GM18520 (cell line): ENCODE measurements at regions not wholly inside any gene's neighbourhood (a gene's known extent, or its start where the extent isn't known, plus 50 kb on each side); places are given as distances from the start of the nearest gene placed in this dataset.
"Not testable (repeated sequence)": the region's sequence is repeated elsewhere in the genome, so short reads cannot be mapped to it uniquely, and the experiment has no call there.

Experiments used
- ATAC-seq: cut with Tn5 transposase; IDR thresholded peaks from one replicate; pipeline ENCODE4 v1.9.1; 2021; ENCODE audit not compliant: unreplicated experiment

- ATAC-seq, result not testable (repeated sequence)
Observed at GRCh38 chr6:66258731-66259487, 551.9 kb upstream of the EYS start.

- ATAC-seq, result no peak
Observed at GRCh38 chr6:66245231-66245630, 538.2 kb upstream of the EYS start.

- no peak for ATAC-seq
Observed at GRCh38 chr6:66238851-66239250, 531.8 kb upstream of the EYS start.

GRCh38 chr6:66232890-66233289 is 525.9 kb upstream of the EYS start:
- ATAC-seq, result no peak

DNA sequence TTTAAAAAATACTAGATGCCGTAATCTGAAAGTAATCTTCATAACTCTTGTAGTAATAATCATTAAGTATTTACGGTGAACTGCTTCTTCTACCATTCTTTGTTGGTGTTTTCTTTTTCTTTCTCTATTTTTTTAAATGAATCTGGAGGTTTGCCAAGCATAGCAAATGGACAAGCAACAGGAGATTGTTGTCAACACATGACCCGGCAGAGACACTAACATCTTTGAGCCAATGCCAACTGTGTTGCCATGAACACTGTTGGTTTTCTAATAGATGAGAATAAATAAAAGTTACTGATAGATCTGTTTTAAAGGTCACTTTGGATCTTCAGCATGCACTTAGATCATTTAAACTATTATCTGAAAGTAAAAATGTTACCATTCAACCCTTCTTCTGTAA is 523.6 kb upstream of the EYS start:
- no peak for ATAC-seq

DNA sequence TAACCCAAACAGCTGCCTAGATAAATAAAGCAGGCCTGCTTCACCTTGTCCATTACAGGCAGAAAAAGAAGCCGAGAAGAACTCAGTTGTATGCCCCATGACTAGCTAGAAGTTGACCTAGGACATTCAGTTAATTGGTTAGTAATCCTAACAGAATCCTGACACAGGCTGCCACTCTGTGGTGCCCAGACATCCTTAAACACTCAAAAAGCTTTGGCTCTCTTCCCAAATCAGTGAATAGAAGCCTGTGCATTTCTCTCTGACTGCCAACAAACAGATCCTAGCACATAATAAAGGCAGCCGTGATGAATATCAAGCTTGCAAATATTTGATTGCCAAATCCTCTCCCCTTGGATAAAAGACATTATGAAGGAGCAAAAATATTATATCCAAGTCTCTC is 519.1 kb upstream of the EYS start:
- ATAC-seq, result no peak

- ATAC-seq, result no peak
Observed at GRCh38 chr6:66210964-66211363, 503.9 kb upstream of the EYS start.

DNA sequence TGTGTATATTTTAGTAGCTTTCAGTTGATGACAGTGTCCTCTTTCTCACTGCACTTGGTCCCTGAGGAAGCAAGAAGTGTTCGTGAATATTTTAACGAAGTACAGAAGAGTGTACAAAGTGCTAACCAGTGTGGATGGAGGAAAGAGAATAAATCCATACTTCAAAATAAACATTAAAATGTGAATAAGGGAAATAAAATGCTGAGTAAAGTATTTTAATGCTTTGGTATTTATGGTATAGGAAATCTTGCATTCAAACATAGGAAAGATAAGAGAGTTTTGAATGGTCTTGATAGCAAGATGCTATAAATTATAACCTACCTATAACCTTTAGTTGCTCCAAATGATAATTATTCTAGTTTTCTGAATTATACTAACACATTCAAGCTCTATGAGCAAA is 493.4 kb upstream of the EYS start:
- no peak for ATAC-seq

DNA sequence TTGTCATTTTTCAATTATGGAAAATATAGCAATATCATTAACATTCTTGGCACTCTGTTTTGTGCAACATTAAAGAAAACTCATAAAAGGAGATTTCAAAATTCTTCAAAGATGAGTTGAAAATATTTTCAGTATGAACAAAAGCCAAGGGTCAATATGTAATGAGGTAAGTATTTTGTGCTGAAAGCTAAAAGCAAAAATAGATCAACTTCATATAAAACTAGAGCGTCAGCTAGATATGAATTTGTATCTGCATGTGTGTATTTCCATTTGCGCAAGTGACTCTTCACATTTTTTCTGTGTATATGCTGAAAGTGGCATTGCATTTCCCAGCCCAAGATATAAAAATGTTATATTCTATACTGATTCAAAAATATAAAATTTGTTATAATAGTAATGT is 492.1 kb upstream of the EYS start:
- no peak for ATAC-seq

GRCh38 chr6:66198062-66198624 is 491.1 kb upstream of the EYS start:
- no peak for ATAC-seq

DNA sequence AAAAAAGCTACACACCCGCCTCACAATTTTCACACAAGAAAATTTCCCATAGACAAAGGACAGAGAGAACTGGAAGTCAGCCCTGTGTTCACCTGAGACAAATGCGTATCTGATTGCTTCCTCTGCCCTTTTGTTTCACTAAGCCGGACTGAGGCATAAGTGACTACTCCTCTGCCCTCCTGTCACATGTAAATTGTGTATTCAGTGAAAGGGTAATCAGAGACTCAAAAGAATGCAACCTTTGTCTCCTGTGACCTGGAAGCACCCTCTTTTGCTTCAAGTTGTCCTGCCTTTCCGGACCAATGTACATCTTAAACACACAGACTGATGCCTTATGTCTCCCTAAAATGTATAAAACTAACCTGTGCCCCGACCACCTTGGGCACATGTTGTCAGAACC is 483.8 kb upstream of the EYS start:
- ATAC-seq, result no peak

GRCh38 chr6:66189915-66190314 is 482.9 kb upstream of the EYS start:
- ATAC-seq, result no peak

GRCh38 chr6:66186756-66187155 is 479.7 kb upstream of the EYS start:
- no peak for ATAC-seq

- no peak for ATAC-seq
Observed at GRCh38 chr6:66184091-66184490, 477.1 kb upstream of the EYS start.

DNA sequence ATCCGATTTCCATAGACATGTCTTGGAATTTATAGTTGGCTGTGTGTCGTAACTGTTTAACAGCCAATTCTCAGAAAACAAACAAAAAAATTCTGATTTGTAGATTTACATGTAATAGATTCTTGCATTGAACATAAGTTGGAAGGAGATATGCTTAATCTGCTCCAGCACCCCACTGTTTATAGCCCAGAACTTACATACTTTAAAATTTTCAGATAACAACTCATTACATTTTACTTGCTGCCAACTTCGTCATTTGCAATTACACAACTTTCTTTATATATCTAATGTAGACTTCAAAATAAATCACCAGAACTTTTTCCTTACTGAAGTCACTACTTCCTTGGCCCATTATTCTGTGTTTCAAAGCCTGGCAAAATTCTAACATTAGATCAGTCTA is 472.3 kb upstream of the EYS start:
- no peak for ATAC-seq

- no peak for ATAC-seq
Observed at GRCh38 chr6:66173587-66173986, 466.6 kb upstream of the EYS start.

DNA sequence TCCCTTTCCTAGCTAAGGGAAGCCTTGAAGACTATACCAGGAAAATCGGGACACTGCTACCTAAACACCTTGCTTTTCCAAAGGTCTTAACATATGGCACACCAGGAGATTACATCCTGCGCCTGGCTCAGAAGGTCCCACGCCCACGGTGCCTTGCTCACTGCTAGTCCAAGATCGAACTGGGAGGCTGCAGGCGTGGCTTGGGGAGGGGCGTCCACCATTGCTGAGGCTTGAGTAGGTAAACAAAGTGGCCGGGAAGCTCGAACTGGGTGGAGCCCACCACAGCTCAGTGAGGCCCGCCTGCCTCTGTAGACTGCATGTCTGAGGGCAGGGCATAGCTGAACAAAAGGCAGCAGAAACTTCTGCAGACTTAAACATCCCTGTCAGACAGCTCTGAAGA is 459.7 kb upstream of the EYS start:
- not testable (repeated sequence) for ATAC-seq

DNA sequence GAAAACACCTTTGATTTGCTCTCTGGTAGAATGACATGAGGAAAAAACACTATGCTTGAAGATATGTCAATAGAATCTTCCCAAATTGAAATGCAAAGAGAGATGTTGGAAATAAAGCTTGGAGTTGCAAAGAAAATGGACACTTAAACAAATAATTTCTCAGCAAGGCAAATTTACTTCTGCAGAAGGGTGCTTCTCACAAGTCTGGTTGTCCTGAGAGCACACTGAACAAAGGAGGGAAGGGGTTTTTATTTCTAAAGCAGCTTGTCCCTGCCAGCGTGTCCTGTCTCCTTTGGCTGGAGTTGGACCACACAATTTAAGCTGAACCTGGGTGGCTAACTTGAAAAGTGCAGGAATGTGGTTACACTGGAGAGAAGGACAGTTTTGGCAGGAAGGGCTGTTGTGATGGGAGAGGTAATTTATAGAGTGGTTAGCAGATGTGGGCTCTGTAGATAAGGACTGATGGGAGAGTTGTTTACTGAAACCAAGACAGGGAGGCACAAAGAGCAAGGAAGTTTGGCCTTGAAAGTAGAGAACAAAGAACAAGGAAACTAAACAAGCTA is 454.6 kb upstream of the EYS start:
- ATAC-seq, result no peak

DNA sequence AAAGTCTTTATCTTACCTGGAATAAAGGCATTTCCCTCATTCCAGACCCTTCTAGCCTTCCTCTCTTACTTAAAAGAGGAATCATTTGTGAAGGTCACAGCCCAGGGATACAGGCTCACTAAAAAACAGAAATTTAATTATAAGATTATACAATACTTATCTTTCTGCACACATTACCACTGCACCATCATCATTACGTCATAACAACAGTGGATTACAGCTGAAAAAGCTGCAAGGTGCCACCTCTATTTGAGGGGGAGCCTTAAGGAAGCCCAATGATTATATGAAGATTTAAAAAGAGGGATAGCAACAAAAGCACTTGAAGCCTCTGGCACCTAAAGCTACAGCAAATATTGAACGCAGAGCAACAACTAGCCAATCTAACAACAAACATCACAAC is 452.9 kb upstream of the EYS start:
- ATAC-seq, result no peak

DNA sequence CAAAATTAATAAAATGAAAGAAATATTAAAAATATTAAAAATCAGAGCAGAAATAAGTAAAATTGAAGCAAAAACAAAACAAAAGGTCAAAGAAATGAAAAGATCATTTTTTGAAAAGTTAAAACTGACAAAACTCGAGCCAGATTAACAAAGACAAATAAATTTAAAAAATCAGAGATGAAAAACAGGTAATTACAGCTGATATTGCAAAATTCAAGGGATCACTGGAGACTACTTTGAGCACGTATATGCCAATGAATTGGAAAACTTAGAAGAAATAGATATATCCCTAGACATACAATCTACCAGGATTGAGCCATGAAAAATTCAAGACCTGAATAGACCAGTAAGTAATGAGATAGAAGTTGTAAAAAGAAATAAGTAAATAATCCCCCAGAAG is 446.2 kb upstream of the EYS start:
- no peak for ATAC-seq

GRCh38 chr6:66149132-66149531 is 442.1 kb upstream of the EYS start:
- ATAC-seq, result no peak

DNA sequence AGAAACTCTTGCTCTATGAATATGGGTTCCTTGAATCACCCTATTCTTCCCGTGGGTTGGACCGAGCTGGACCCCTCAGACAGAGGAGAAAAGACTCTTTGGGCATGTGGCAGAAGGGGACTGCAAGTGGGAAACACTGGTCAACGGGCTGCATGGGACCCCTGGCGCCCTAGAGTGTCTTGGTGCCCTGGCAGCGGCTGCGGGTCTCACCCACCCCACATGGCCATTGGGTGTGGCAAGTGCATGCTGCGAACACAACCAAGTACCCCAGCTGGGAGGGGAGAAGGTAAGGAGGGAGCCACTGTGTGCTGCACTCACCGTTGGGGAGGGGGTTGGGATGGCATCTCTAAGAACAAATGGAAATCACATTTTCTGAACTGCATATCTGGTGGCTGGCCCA is 438.8 kb upstream of the EYS start:
- no peak for ATAC-seq

- ATAC-seq, result no peak
Observed at GRCh38 chr6:66134021-66134420, 427.0 kb upstream of the EYS start.
